BLaER1 (cell line): ENCODE measurements at regions not wholly inside any gene's neighbourhood (a gene's known extent, or its start where the extent isn't known, plus 50 kb on each side); places are given as distances from the start of the nearest gene placed in this dataset.
A peak's percentile ranks its signal among the peaks of the same experiment; 100 is the strongest.
"Not testable (repeated sequence)": the region's sequence is repeated elsewhere in the genome, so short reads cannot be mapped to it uniquely, and the experiment has no call there.

Source experiments
- H3K27ac ChIP-seq: shearing (Covaris generic); formaldehyde crosslinking; 2 replicates; pipeline ENCODE4 v1.8.1; 2022
- H3K27me3 ChIP-seq: shearing (Covaris generic); formaldehyde crosslinking; 2 replicates; pipeline ENCODE4 v1.8.1; 2022
- H3K36me3 ChIP-seq: shearing (Covaris generic); formaldehyde crosslinking; 2 replicates; pipeline ENCODE4 v1.8.1; 2022
- H3K4me1 ChIP-seq: shearing (Covaris generic); formaldehyde crosslinking; 2 replicates; pipeline ENCODE4 v1.8.1; 2022
- H3K4me2 ChIP-seq: shearing (Covaris generic); formaldehyde crosslinking; 2 replicates; pipeline ENCODE4 v1.8.1; 2022
- H3K4me3 ChIP-seq: shearing (Covaris generic); formaldehyde crosslinking; 2 replicates; pipeline ENCODE4 v1.8.1; 2022
- H3K9ac ChIP-seq: shearing (Covaris generic); formaldehyde crosslinking; 2 replicates; pipeline ENCODE4 v1.8.1; 2022
- H3K9me3 ChIP-seq: shearing (Covaris generic); formaldehyde crosslinking; 2 replicates; pipeline ENCODE4 v1.8.1; 2022
- H4K20me1 ChIP-seq: shearing (Covaris generic); formaldehyde crosslinking; 2 replicates; pipeline ENCODE4 v1.8.1; 2022
- Cebpa-rat ChIP-seq: shearing (Covaris generic); IDR thresholded peaks from 2 replicates; pipeline ENCODE4 v1.8.1; 2022

DNA sequence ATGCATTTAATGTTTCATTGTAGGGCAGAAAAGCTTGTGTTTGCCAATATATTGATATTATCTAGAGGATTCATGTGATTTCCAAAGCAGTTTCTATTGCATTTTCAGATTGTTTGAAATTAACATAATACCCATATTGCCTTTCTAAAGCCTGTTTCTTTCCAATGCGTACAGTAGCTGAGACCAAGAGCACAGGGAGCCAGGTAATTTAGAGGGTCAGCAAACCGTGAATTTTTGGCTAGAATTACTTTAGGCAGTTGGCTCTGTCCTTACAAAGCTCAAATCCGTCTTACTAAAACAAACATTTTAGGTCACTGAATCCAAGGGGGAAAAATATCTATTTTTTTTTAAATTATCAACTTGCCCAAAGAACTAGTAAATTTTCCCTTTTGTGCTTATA lies 604.9 kb upstream of the ADARB2 start:
- Histone ChIP-seq H3K4me2 (no peak overlapping the region), H3K36me3 (no peaks in the 10 kb centered on the region), H3K4me3 (no peak overlapping the region), H3K27me3 (no peaks in the 10 kb centered on the region), H3K9me3 (no peaks in the 10 kb centered on the region), H4K20me1 (no peaks in the 10 kb centered on the region), H3K27ac (no peak overlapping the region), H3K4me1 (no peaks in the 10 kb centered on the region), H3K9ac (no peak overlapping the region)
- no peak for TF ChIP-seq Cebpa-rat

DNA sequence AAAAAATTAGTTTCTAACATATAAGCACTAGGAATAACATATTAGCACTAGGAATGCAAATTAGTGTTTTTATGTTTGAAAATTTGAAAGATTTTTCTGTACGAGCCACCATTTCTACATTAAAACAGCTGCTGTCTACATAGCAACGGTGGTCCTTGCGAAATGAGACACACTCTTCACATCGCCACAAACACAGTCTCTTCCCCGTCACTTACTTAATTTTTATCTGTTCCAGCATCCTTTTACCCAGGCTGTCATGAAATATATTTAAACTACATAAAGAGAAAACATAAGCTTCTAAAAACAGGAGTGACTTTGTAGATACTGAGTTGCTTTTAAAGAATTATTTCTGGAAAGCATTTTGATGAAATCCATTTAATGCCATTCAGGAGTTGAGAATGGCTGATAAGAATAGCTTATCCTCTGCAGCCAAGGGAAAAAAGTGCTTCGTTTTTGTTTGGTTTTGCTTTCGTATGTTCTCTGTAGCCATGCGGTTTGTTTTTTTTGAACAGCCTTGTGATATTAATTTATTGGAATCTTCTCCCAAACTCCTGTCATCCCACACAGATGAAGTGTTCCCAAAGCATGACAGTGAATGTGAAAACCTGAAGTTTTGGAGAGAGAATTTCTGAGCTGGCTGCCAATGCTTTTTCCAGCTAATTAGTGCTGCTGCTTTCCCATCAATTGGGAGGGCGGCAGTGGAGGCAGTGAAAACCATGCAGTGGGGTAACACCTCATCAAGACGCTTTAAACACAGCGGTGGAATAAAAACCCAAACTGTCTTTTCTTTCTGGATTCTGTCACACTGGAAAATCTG lies 603.7 kb upstream of the ADARB2 start:
- H3K4me2 ChIP-seq: no peak overlapping the region
- H3K27ac ChIP-seq: no peak overlapping the region
- no peaks in the 10 kb centered on the region for H3K36me3 ChIP-seq
- no peaks in the 10 kb centered on the region for H3K27me3 ChIP-seq
- H3K4me3 ChIP-seq: no peak overlapping the region
- no peaks in the 10 kb centered on the region for H4K20me1 ChIP-seq
- no peak overlapping the region for H3K9ac ChIP-seq
- H3K9me3 ChIP-seq: no peaks in the 10 kb centered on the region
- TF ChIP-seq Cebpa-rat: no peak
- H3K4me1 ChIP-seq: no peaks in the 10 kb centered on the region

- TF ChIP-seq Cebpa-rat: no peak
- no peak overlapping the region for H3K4me2 ChIP-seq
- no peak overlapping the region for H3K27ac ChIP-seq
- H4K20me1 ChIP-seq: no peaks in the 10 kb centered on the region
- H3K4me3 ChIP-seq: no peak overlapping the region
- no peaks in the 10 kb centered on the region for H3K9me3 ChIP-seq
- H3K36me3 ChIP-seq: no peaks in the 10 kb centered on the region
- H3K27me3 ChIP-seq: no peaks in the 10 kb centered on the region
- H3K9ac ChIP-seq: no peak overlapping the region
- no peaks in the 10 kb centered on the region for H3K4me1 ChIP-seq
Measured at GRCh38 chr10:2335626-2336025, 598.3 kb upstream of the ADARB2 start.

- Histone ChIP-seq H3K4me3 (no peak overlapping the region), H3K27ac (no peak overlapping the region), H3K4me2 (no peak overlapping the region), H3K9me3 (no peaks in the 10 kb centered on the region), H3K9ac (no peak overlapping the region), H4K20me1 (no peaks in the 10 kb centered on the region), H3K27me3 (no peaks in the 10 kb centered on the region), H3K36me3 (no peaks in the 10 kb centered on the region), H3K4me1 (no peaks in the 10 kb centered on the region)
- TF ChIP-seq Cebpa-rat: no peak
Measured at GRCh38 chr10:2334575-2334974, 597.2 kb upstream of the ADARB2 start.

- Histone ChIP-seq H3K9me3 (peaks cover 7% of the 10 kb centered on the region), H3K4me1 (peaks cover 19% of the 10 kb centered on the region), H3K4me3 (no peak overlapping the region), H3K36me3 (no peaks in the 10 kb centered on the region), H4K20me1 (no peaks in the 10 kb centered on the region), H3K4me2 (no peak overlapping the region), H3K27me3 (no peaks in the 10 kb centered on the region), H3K27ac (no peak overlapping the region), H3K9ac (no peak overlapping the region)
- no peak for TF ChIP-seq Cebpa-rat
Measured at GRCh38 chr10:2329082-2329481, 591.8 kb upstream of the ADARB2 start.

- no peaks in the 10 kb centered on the region for H3K27me3 ChIP-seq
- TF ChIP-seq Cebpa-rat: no peak
- H3K9ac ChIP-seq: no peak overlapping the region
- peaks cover 19% of the 10 kb centered on the region for H3K4me1 ChIP-seq
- H3K4me2 ChIP-seq: peak overlapping the region; percentile 79
- H4K20me1 ChIP-seq: no peaks in the 10 kb centered on the region
- peaks cover 28% of the 10 kb centered on the region for H3K9me3 ChIP-seq
- no peak overlapping the region for H3K27ac ChIP-seq
- no peak overlapping the region for H3K4me3 ChIP-seq
- H3K36me3 ChIP-seq: no peaks in the 10 kb centered on the region
Measured at GRCh38 chr10:2326411-2326810, 589.1 kb upstream of the ADARB2 start.

- H3K4me2 ChIP-seq: not testable (repeated sequence)
Measured at GRCh38 chr10:2315045-2315485, 577.7 kb upstream of the ADARB2 start.

GRCh38 chr10:2306081-2306480 lies 568.8 kb upstream of the ADARB2 start:
- Histone ChIP-seq H3K4me3 (no peak overlapping the region), H3K4me2 (no peak overlapping the region), H3K27ac (no peak overlapping the region), H3K9me3 (no peaks in the 10 kb centered on the region), H3K36me3 (no peaks in the 10 kb centered on the region), H3K4me1 (no peaks in the 10 kb centered on the region), H3K27me3 (no peaks in the 10 kb centered on the region), H3K9ac (no peak overlapping the region), H4K20me1 (no peaks in the 10 kb centered on the region)
- no peak for TF ChIP-seq Cebpa-rat

More at GRCh38 chr10:2315045-2315485, 577.7 kb upstream of the ADARB2 start:
- not testable (repeated sequence) for H3K9me3 ChIP-seq, H3K36me3 ChIP-seq, H4K20me1 ChIP-seq, H3K27me3 ChIP-seq, H3K4me3 ChIP-seq, H3K9ac ChIP-seq, H3K27ac ChIP-seq, H3K4me1 ChIP-seq

DNA sequence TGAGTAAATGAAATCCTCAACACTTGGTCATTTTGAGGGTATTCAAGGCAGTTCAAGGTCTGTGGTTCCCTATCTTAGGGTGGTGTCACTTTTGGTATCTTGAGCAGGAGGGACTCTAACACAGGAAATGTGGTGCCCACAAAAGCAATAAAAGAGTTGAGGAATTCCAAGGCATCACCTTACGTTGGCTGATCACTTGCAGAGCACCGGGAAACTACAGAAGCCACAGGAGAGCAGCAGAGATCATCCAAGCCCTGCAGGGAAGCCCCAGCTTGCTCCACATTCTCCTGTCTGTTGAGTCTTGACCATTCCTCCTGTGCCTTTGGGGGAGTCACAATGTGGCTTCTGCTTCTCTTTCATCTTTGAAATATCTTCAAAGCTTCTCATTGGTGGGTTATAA lies 565.8 kb upstream of the ADARB2 start:
- Histone ChIP-seq H3K4me1 (peaks cover 17% of the 10 kb centered on the region), H3K27ac (no peak overlapping the region), H4K20me1 (no peaks in the 10 kb centered on the region), H3K36me3 (no peaks in the 10 kb centered on the region), H3K27me3 (no peaks in the 10 kb centered on the region), H3K4me2 (no peak overlapping the region), H3K9ac (no peak overlapping the region), H3K4me3 (no peak overlapping the region), H3K9me3 (no peaks in the 10 kb centered on the region)
- TF ChIP-seq Cebpa-rat: no peak

- Histone ChIP-seq H3K9ac (no peak overlapping the region), H3K27me3 (no peaks in the 10 kb centered on the region)
Measured at GRCh38 chr10:2301227-2301626, 563.9 kb upstream of the ADARB2 start.

More at GRCh38 chr10:2301227-2301626, 563.9 kb upstream of the ADARB2 start:
- Histone ChIP-seq H3K4me1 (peaks cover 17% of the 10 kb centered on the region), H3K27ac (no peak overlapping the region), H3K9me3 (no peaks in the 10 kb centered on the region), H4K20me1 (no peaks in the 10 kb centered on the region), H3K36me3 (no peaks in the 10 kb centered on the region), H3K4me2 (no peak overlapping the region), H3K4me3 (no peak overlapping the region)
- TF ChIP-seq Cebpa-rat: no peak
